NB4 (cell line): ENCODE measurements at regions not wholly inside any gene's neighbourhood (a gene's known extent, or its start where the extent isn't known, plus 50 kb on each side); places are given as distances from the start of the nearest gene placed in this dataset.

Source experiments
- DNase-seq: peaks from one replicate; pipeline ENCODE4 v3.0.0; 2010; ENCODE audit warnings: low read depth
- H3K4me3 ChIP-seq: one replicate; pipeline ENCODE4 v1.5.1; 2011; ENCODE audit warnings: mild to moderate bottlenecking, low read depth, low read length, moderate library complexity
- MYC ChIP-seq: IDR thresholded peaks from 2 replicates; pipeline ENCODE4 v1.6.1; 2011; ENCODE audit warnings: low read depth, low read length
- POLR2A ChIP-seq: IDR thresholded peaks from 2 replicates; pipeline ENCODE4 v1.6.1; 2011; ENCODE audit warnings: mild to moderate bottlenecking; ENCODE audit not compliant: insufficient read length; ENCODE audit errors: extremely low read depth
- TF ChIP-seq, protein P1 (sequence below): IDR thresholded peaks from one replicate; pipeline ENCODE4 v1.5.1; 2012; ENCODE audit warnings: low read depth, low read length
- TF ChIP-seq, protein P2 (sequence below): IDR thresholded peaks from 2 replicates; pipeline ENCODE4 v1.6.1; 2011; ENCODE audit warnings: low read depth, low read length

DNA sequence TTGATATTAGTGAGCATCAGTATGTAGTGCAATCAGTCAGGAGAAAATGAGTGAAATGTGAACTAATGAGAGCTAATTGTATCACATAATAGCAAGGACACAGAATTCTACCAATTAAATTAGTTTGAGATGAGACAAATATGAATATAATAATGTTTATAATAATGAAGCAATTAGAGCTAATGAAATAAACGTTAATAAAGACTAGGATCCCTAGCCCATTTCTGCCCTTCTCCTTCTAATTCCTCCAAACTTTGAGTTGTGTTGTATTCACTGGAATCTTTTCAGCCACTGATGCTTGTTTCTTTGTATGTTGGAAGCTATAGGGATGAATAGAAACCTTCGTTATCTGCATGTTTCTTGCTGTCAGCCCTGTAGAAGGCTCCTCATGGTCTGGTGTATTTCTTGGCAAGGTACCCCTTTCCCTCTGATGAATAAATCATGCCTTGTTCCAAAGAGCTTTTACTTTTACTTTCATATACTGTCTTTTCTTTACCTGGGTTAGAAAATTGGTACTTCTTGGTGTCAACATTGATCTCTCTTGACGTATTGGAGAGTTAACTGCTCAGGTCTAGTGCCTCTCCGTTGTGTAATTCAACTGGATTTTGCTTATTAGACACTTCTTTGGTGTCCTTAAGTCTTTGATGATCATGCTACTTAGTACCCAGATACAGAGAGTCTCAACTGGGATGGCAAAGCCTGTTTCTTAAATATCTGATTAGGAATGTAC is 154.8 kb downstream of the PTCSC3 start:
- no peak for DNase-seq
- H3K4me3 ChIP-seq: no peak overlapping the region
- TF ChIP-seq, protein P1, sequence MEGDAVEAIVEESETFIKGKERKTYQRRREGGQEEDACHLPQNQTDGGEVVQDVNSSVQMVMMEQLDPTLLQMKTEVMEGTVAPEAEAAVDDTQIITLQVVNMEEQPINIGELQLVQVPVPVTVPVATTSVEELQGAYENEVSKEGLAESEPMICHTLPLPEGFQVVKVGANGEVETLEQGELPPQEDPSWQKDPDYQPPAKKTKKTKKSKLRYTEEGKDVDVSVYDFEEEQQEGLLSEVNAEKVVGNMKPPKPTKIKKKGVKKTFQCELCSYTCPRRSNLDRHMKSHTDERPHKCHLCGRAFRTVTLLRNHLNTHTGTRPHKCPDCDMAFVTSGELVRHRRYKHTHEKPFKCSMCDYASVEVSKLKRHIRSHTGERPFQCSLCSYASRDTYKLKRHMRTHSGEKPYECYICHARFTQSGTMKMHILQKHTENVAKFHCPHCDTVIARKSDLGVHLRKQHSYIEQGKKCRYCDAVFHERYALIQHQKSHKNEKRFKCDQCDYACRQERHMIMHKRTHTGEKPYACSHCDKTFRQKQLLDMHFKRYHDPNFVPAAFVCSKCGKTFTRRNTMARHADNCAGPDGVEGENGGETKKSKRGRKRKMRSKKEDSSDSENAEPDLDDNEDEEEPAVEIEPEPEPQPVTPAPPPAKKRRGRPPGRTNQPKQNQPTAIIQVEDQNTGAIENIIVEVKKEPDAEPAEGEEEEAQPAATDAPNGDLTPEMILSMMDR: no peak
- TF ChIP-seq POLR2A (no peak), MYC (no peak)
- TF ChIP-seq, protein P2, sequence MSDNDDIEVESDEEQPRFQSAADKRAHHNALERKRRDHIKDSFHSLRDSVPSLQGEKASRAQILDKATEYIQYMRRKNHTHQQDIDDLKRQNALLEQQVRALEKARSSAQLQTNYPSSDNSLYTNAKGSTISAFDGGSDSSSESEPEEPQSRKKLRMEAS: no peak

DNA sequence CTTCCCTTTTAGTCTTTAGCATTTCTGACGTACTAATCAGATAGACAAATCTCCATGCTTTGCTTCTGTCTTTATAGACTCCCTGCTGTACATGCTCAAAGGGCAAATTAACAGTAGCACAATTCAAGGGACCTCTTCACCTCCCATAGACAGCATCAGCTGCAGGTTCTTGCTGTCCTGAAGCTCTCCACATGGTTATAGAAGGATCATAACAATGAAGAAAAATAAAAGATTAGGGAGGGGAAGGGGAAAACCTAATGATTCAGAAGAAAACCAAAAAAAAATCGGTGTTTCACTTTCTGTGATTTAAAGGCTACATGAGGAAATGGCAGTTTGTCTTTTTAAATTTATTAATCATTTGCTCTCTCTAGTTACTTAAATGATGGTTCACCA is 155.5 kb downstream of the PTCSC3 start:
- TF ChIP-seq, protein P2: no peak
- TF ChIP-seq POLR2A: no peak
- no peak overlapping the region for H3K4me3 ChIP-seq
- no peak for DNase-seq

DNA sequence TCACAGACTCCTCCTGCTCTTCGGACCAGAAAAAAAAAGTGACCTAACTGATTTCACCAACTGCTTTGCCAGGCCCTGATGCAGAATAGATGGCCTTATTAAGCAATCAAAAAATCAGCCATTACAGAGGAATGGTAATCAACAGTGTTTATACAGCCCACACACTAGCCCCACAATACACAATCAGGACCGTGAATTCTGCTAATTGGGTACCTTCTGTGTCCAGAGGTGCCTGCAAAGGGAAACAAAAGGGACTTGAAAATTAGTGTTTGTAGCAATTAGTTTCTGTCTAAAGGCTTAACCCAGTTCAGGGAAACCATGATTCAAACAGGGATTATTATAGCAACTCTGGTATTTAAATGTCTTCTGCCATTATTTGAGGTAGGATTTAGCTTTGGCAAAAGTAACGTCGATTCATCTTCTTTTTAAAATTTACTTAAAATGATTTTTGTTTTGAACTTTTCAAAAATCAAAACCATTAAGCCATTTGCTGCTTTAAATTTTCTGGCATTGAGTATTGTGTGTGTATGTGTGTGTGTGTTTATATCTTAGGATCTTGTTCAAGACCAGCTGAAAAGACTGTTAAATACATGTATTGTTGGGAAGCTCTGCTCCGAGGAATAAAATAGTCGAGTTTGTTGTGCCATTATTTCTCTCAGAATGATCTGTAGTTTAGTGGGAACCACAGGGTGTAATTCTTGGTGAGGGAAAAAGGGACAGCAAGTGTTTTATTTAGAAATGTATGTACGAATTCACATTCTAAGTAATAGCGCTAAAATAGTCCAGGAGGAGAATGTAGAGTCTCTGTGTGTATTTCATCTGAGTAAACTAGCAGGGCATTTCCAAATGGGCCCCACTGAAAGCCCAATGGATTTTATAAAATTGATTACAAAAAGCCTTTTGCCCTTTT is 156.1 kb downstream of the PTCSC3 start:
- H3K4me3 ChIP-seq: no peak overlapping the region
- DNase-seq: no peak
- TF ChIP-seq, protein P1: no peak
- TF ChIP-seq, protein P2: no peak
- TF ChIP-seq MYC (no peak), POLR2A (no peak)

DNA sequence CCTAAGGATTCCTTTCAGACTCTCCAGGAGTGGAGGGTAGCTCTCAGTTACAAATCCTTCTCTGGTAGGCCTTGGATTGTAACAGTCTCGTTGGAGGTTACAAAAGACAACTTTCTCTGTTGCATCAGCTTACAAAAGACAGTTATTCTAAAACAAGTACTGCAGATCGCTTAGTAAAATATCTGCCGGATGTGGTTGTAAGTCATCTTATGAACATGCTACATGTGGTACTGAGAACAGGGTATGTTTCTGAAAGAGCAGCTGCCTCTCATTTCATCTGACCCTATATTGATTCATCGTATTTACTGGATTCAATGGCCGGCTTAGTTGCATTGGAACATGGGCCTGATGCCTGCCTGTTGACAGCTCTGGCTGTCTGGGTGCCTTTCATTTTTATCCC is 157.4 kb downstream of the PTCSC3 start:
- TF ChIP-seq, protein P1: no peak
- TF ChIP-seq, protein P2: no peak
- TF ChIP-seq MYC (no peak), POLR2A (no peak)
- no peak for DNase-seq
- H3K4me3 ChIP-seq: no peak overlapping the region

DNA sequence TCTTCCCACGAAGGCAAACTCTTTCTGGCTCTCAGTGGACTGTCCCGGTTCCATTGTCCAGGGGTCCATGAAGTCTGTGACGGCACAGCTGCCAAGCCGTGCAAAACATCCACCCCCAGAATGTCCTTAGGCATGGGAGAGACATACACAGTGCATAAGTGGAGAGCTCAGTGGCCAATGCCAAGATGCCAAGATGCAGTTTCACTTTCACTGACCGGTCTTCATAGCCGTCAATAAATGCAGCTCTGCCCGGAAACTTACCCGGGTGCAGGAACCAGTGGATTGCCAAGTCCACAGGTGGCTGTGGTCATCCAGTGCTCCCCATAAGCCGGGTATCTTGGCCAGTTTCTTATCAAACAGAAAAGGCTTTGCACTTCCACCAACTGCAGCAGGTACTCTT is 162.3 kb downstream of the PTCSC3 start:
- H3K4me3 ChIP-seq: no peak overlapping the region
- DNase-seq: no peak
- no peak for TF ChIP-seq POLR2A
- TF ChIP-seq, protein P2: no peak
- TF ChIP-seq, protein P1: no peak
- no peak for TF ChIP-seq MYC

DNA sequence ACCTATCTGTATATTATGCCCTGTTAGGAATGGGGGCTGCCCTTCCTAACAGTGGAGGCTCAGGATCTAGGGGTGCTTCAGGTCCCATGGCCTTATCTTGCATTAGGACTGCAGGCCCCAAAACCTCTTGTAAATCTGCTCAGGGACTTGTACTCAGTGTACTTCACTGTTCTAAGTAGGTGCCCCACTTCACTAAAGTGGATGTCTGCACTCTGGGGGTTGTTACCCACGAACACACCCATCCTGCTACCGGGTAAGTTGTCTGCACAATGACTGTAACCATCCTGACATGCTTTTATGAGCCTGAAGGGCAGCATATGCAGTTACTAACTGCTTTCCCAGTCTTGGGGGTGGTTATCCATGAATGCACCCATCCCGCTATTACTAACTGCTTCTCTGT is 163.0 kb downstream of the PTCSC3 start:
- no peak for DNase-seq
- no peak overlapping the region for H3K4me3 ChIP-seq
- TF ChIP-seq POLR2A: no peak
- TF ChIP-seq, protein P1: no peak
- TF ChIP-seq, protein P2: no peak
